ENCODE measurements at regions not wholly inside any gene's neighbourhood (a gene's known extent, or its start where the extent isn't known, plus 50 kb on each side); places are given as distances from the start of the nearest gene placed in this dataset.

GRCh38 chr1:224061436-224061835 lies 52.5 kb upstream of the FBXO28 start:
- Histone ChIP-seq H3K36me3 (no peaks in the 10 kb centered on the region), H3K9me3 (no peaks in the 10 kb centered on the region), H3K4me3 (no peak overlapping the region), H3K27ac (no peak overlapping the region), H3K27me3 (no peaks in the 10 kb centered on the region), H3K4me1 (no peaks in the 10 kb centered on the region)
- DNase-seq (ENCODE audit: low spot score in 2 of 2), result no peak
- TF ChIP-seq POLR2AphosphoS5 (IDR thresholded peaks at IDR 0.05) (no peak), POLR2A (IDR thresholded peaks at IDR 0.05) (no peak), CTCF (IDR thresholded peaks at IDR 0.05) (no peak), EP300 (IDR thresholded peaks at IDR 0.05) (no peak)
- WGBS, result 54% methylated on average over 2 of the region's 2 CpGs

- Histone ChIP-seq H3K27me3 (no peaks in the 10 kb centered on the region), H3K9me3 (no peaks in the 10 kb centered on the region), H3K4me1 (no peaks in the 10 kb centered on the region), H3K4me3 (no peak overlapping the region), H3K36me3 (no peaks in the 10 kb centered on the region), H3K27ac (no peak overlapping the region)
- no peak for TF ChIP-seq POLR2AphosphoS5 (IDR thresholded peaks at IDR 0.05)
- no peak for TF ChIP-seq POLR2A (IDR thresholded peaks at IDR 0.05)
- no peak for TF ChIP-seq EP300 (IDR thresholded peaks at IDR 0.05)
- TF ChIP-seq CTCF (IDR thresholded peaks at IDR 0.05), result no peak
- 88% methylated on average over 6 of the region's 6 CpGs for WGBS
- DNase-seq (ENCODE audit: low spot score in 2 of 2), result no peak
Measured at GRCh38 chr1:224059897-224060427, 53.9 kb upstream of the FBXO28 start.

GRCh38 chr1:224058303-224058702 lies 55.6 kb upstream of the FBXO28 start:
- TF ChIP-seq POLR2AphosphoS5 (IDR thresholded peaks at IDR 0.05), result no peak
- TF ChIP-seq EP300 (IDR thresholded peaks at IDR 0.05), result no peak
- no peak for TF ChIP-seq POLR2A (IDR thresholded peaks at IDR 0.05)
- TF ChIP-seq CTCF (IDR thresholded peaks at IDR 0.05), result no peak
- Histone ChIP-seq H3K27me3 (no peaks in the 10 kb centered on the region), H3K4me3 (no peak overlapping the region), H3K36me3 (no peaks in the 10 kb centered on the region), H3K27ac (no peak overlapping the region), H3K9me3 (no peaks in the 10 kb centered on the region), H3K4me1 (no peaks in the 10 kb centered on the region)
- no peak for DNase-seq (ENCODE audit: low spot score in 2 of 2)
- 87% methylated on average over 5 of the region's 5 CpGs for WGBS

GRCh38 chr1:224057461-224058199 lies 56.3 kb upstream of the FBXO28 start:
- 83% methylated on average over 7 of the region's 7 CpGs for WGBS
- no peak for DNase-seq (ENCODE audit: low spot score in 2 of 2)
- no peaks in the 10 kb centered on the region for H3K36me3 ChIP-seq
- no peaks in the 10 kb centered on the region for H3K4me1 ChIP-seq
- no peaks in the 10 kb centered on the region for H3K9me3 ChIP-seq
- no peak overlapping the region for H3K27ac ChIP-seq
- H3K27me3 ChIP-seq, result no peaks in the 10 kb centered on the region
- TF ChIP-seq CTCF (IDR thresholded peaks at IDR 0.05), result no peak
- TF ChIP-seq POLR2AphosphoS5 (IDR thresholded peaks at IDR 0.05), result no peak
- TF ChIP-seq EP300 (IDR thresholded peaks at IDR 0.05), result no peak
- TF ChIP-seq POLR2A (IDR thresholded peaks at IDR 0.05), result no peak
- no peak overlapping the region for H3K4me3 ChIP-seq

- Histone ChIP-seq H3K27me3 (no peaks in the 10 kb centered on the region), H3K4me1 (peaks cover 6% of the 10 kb centered on the region), H3K9me3 (no peaks in the 10 kb centered on the region), H3K36me3 (no peaks in the 10 kb centered on the region), H3K27ac (no peak overlapping the region), H3K4me3 (no peak overlapping the region)
- DNase-seq (ENCODE audit: low spot score in 2 of 2), result no peak
- no peak for TF ChIP-seq POLR2A (IDR thresholded peaks at IDR 0.05)
- no peak for TF ChIP-seq CTCF (IDR thresholded peaks at IDR 0.05)
- TF ChIP-seq POLR2AphosphoS5 (IDR thresholded peaks at IDR 0.05), result no peak
- TF ChIP-seq EP300 (IDR thresholded peaks at IDR 0.05), result no peak
- WGBS, result 63% methylated on average over 3 of the region's 3 CpGs
Measured at GRCh38 chr1:224054611-224055010, 59.3 kb upstream of the FBXO28 start.
